OCI-LY7 (cell line): ENCODE measurements at regions not wholly inside any gene's neighbourhood (a gene's known extent, or its start where the extent isn't known, plus 50 kb on each side); places are given as distances from the start of the nearest gene placed in this dataset.

Experiments
- EZH2phosphoT487 ChIP-seq: fragments of 200-600 bp; sonication (generic); IDR thresholded peaks from 2 replicates; pipeline ENCODE4 v1.6.1; 2018; ENCODE audit warnings: low read depth, borderline replicate concordance, mild to moderate bottlenecking, mixed run types, antibody characterized with exemption, low read length, moderate library complexity, mixed read lengths
- TF ChIP-seq, protein P1 (sequence below): fragments of 200-600 bp; sonication (generic); conservative IDR thresholded peaks from 2 replicates; pipeline ENCODE4 v1.5.1; 2014; ENCODE audit warnings: mild to moderate bottlenecking, antibody characterized with exemption, low read length, moderate library complexity, mixed read lengths

GRCh38 chr21:16081304-16081703, 351.5 kb downstream of the USP25 start:
- TF ChIP-seq, protein P1, sequence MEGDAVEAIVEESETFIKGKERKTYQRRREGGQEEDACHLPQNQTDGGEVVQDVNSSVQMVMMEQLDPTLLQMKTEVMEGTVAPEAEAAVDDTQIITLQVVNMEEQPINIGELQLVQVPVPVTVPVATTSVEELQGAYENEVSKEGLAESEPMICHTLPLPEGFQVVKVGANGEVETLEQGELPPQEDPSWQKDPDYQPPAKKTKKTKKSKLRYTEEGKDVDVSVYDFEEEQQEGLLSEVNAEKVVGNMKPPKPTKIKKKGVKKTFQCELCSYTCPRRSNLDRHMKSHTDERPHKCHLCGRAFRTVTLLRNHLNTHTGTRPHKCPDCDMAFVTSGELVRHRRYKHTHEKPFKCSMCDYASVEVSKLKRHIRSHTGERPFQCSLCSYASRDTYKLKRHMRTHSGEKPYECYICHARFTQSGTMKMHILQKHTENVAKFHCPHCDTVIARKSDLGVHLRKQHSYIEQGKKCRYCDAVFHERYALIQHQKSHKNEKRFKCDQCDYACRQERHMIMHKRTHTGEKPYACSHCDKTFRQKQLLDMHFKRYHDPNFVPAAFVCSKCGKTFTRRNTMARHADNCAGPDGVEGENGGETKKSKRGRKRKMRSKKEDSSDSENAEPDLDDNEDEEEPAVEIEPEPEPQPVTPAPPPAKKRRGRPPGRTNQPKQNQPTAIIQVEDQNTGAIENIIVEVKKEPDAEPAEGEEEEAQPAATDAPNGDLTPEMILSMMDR = no peak
- TF ChIP-seq EZH2phosphoT487 = no peak
